ENCODE measurements at regions not wholly inside any gene's neighbourhood (a gene's known extent, or its start where the extent isn't known, plus 50 kb on each side); places are given as distances from the start of the nearest gene placed in this dataset.
"Not testable (repeated sequence)": the region's sequence is repeated elsewhere in the genome, so short reads cannot be mapped to it uniquely, and the experiment has no call there.

GRCh38 chr22:49336483-49336882, 491.2 kb downstream of the BRD1 start:
- H3K27me3 ChIP-seq (ENCODE audit: control insufficient read depth in 1 of 2, insufficient read depth in 2 of 2, low read length in 2 of 2): peaks cover 0 to 19% of the 10 kb centered on the region in 2 donors
- H3K4me1 ChIP-seq (ENCODE audit: insufficient read depth, low read length): not testable (repeated sequence)

DNA sequence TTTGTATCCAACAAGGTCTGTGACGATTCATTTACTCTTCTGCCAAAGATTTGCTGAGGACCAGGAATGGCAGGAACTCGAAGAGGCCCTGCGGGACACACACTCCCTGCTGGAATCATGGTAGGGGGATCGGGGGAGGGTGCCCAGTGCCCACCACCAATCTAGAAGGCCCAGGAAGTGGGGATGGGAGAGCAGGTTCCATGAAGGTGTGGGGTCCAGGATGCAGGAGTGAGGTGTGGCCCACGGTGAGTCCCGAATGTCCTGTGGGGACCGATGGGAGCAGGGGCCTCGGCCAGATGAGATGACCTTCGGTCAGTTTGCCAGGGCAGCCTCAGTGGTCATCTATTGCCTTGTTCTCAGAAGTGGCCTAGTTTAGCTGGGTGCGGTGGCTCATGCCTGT, 492.7 kb downstream of the BRD1 start:
- Histone ChIP-seq H3K4me3 (ENCODE audit: low read depth in 1 of 2, low read length in 2 of 2) (no peak overlapping the region), H3K27ac (ENCODE audit: low read depth, low read length) (no peak overlapping the region)

More at GRCh38 chr22:49336483-49336882, 491.2 kb downstream of the BRD1 start:
- H3K27ac ChIP-seq (ENCODE audit: low read depth, low read length); H3K4me3 ChIP-seq (ENCODE audit: low read depth in 1 of 2, low read length in 2 of 2); H3K9ac ChIP-seq (ENCODE audit: low read length); H3K36me3 ChIP-seq (ENCODE audit: insufficient read depth, low read length); H3K9me3 ChIP-seq (ENCODE audit: low read length): not testable (repeated sequence)

GRCh38 chr22:49334449-49334789, 493.3 kb downstream of the BRD1 start:
- Histone ChIP-seq H3K27ac (ENCODE audit: low read depth, low read length) (no peak overlapping the region), H3K36me3 (ENCODE audit: insufficient read depth, low read length) (no peaks in the 10 kb centered on the region), H3K4me1 (ENCODE audit: insufficient read depth, low read length) (no peaks in the 10 kb centered on the region), H3K4me3 (ENCODE audit: low read depth in 1 of 2, low read length in 2 of 2) (no peak overlapping the region), H3K9ac (ENCODE audit: low read length) (no peak overlapping the region), H3K9me3 (ENCODE audit: low read length) (no peaks in the 10 kb centered on the region), H3K27me3 (ENCODE audit: control insufficient read depth in 1 of 2, insufficient read depth in 2 of 2, low read length in 2 of 2) (peaks cover 0 to 14% of the 10 kb centered on the region in 2 donors)

More for the DNA sequence above, 492.7 kb downstream of the BRD1 start:
- Histone ChIP-seq H3K9ac (ENCODE audit: low read length) (no peak overlapping the region), H3K9me3 (ENCODE audit: low read length) (no peaks in the 10 kb centered on the region), H3K4me1 (ENCODE audit: insufficient read depth, low read length) (no peaks in the 10 kb centered on the region), H3K36me3 (ENCODE audit: insufficient read depth, low read length) (no peaks in the 10 kb centered on the region), H3K27me3 (ENCODE audit: control insufficient read depth in 1 of 2, insufficient read depth in 2 of 2, low read length in 2 of 2) (peaks cover 0 to 14% of the 10 kb centered on the region in 2 donors)

DNA sequence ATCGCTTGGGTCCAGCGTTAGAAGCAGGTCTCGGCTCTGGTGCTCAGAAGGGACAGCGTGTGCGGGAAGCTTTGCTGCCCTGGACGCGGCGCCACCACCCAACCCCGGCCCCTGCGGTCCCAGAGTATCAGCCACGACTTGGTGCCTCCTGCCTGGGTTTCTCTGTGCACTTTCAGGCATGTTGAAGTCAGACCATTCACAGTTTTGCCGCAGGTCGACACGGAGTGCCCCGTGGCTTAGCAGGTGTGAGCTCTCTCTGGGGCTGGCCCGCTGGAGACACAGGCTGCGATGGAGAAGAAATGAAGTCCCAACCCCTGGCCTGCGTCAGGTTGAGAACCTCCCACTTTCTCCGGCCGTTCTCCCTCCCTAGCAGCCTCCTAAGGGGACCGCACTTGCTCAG, 494.5 kb downstream of the BRD1 start:
- no peak overlapping the region for H3K9ac ChIP-seq (ENCODE audit: low read length)
- no peaks in the 10 kb centered on the region for H3K36me3 ChIP-seq (ENCODE audit: insufficient read depth, low read length)
- no peak overlapping the region for H3K4me3 ChIP-seq (ENCODE audit: low read depth in 1 of 2, low read length in 2 of 2)
- H3K4me1 ChIP-seq (ENCODE audit: insufficient read depth, low read length): no peaks in the 10 kb centered on the region
- peaks cover 0 to 14% of the 10 kb centered on the region in 2 donors for H3K27me3 ChIP-seq (ENCODE audit: control insufficient read depth in 1 of 2, insufficient read depth in 2 of 2, low read length in 2 of 2)
- H3K27ac ChIP-seq (ENCODE audit: low read depth, low read length): no peak overlapping the region
- H3K9me3 ChIP-seq (ENCODE audit: low read length): no peaks in the 10 kb centered on the region

- Histone ChIP-seq H3K9me3 (ENCODE audit: low read length) (no peaks in the 10 kb centered on the region), H3K27ac (ENCODE audit: low read depth, low read length) (no peak overlapping the region), H3K36me3 (ENCODE audit: insufficient read depth, low read length) (no peaks in the 10 kb centered on the region), H3K27me3 (ENCODE audit: control insufficient read depth in 1 of 2, insufficient read depth in 2 of 2, low read length in 2 of 2) (peaks cover 0 to 14% of the 10 kb centered on the region in 2 donors), H3K9ac (ENCODE audit: low read length) (no peak overlapping the region), H3K4me1 (ENCODE audit: insufficient read depth, low read length) (no peaks in the 10 kb centered on the region), H3K4me3 (ENCODE audit: low read depth in 1 of 2, low read length in 2 of 2) (no peak overlapping the region)
Measured at GRCh38 chr22:49332691-49333090, 495.0 kb downstream of the BRD1 start.

GRCh38 chr22:49331878-49332277, 495.8 kb downstream of the BRD1 start:
- H3K36me3 ChIP-seq (ENCODE audit: insufficient read depth, low read length): no peaks in the 10 kb centered on the region
- H3K27ac ChIP-seq (ENCODE audit: low read depth, low read length): no peak overlapping the region
- H3K4me1 ChIP-seq (ENCODE audit: insufficient read depth, low read length): no peaks in the 10 kb centered on the region
- H3K4me3 ChIP-seq (ENCODE audit: low read depth in 1 of 2, low read length in 2 of 2): no peak overlapping the region
- peaks cover 0 to 14% of the 10 kb centered on the region in 2 donors for H3K27me3 ChIP-seq (ENCODE audit: control insufficient read depth in 1 of 2, insufficient read depth in 2 of 2, low read length in 2 of 2)
- H3K9ac ChIP-seq (ENCODE audit: low read length): no peak overlapping the region
- no peaks in the 10 kb centered on the region for H3K9me3 ChIP-seq (ENCODE audit: low read length)

GRCh38 chr22:49331223-49331815, 496.4 kb downstream of the BRD1 start:
- no peak overlapping the region for H3K4me3 ChIP-seq (ENCODE audit: low read depth in 1 of 2, low read length in 2 of 2)
- H3K27me3 ChIP-seq (ENCODE audit: control insufficient read depth in 1 of 2, insufficient read depth in 2 of 2, low read length in 2 of 2): peaks cover 0 to 14% of the 10 kb centered on the region in 2 donors
- H3K4me1 ChIP-seq (ENCODE audit: insufficient read depth, low read length): no peaks in the 10 kb centered on the region
- H3K27ac ChIP-seq (ENCODE audit: low read depth, low read length): no peak overlapping the region
- no peaks in the 10 kb centered on the region for H3K9me3 ChIP-seq (ENCODE audit: low read length)
- no peaks in the 10 kb centered on the region for H3K36me3 ChIP-seq (ENCODE audit: insufficient read depth, low read length)
- no peak overlapping the region for H3K9ac ChIP-seq (ENCODE audit: low read length)

DNA sequence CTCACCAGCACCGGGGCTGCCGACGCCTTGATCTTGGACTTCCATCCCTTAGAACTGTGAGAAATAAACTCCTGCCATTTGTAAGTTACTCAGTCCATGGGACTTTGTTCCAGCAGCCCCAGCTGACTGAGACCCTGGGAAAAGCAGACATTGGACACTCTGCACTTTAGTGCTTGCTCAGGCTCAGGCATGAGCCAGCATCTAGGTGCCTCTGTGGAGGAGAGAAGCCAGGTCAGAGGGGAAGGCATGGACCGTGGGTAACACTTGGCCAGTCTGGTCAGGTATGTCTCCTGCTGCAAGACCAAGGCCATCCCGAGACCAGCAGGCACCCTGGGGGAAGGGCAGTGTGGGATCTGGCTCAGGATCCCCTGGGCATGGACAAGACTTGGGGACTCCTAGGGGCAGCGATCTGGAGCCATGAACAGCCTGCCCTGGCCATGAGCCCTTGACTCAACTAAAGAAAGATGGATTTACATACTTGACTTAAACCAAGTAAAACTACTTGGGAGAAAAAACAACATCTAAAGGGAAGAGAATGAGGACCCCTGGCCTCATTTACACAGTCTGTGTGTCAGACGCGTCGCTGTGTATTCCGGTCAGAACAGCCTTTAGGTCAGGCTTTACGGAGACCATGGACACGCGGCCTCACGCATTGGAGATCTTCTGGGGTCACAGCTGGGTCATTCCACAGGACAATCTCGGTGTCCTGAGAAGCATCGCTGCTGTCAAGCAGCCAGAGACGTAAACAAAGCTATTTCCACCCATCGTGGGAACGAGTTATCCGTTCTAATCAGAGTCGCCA, 497.1 kb downstream of the BRD1 start:
- H3K27me3 ChIP-seq (ENCODE audit: control insufficient read depth in 1 of 2, insufficient read depth in 2 of 2, low read length in 2 of 2): peaks cover 0 to 14% of the 10 kb centered on the region in 2 donors
- H3K27ac ChIP-seq (ENCODE audit: low read depth, low read length): no peak overlapping the region
- no peak overlapping the region for H3K9ac ChIP-seq (ENCODE audit: low read length)
- no peaks in the 10 kb centered on the region for H3K4me1 ChIP-seq (ENCODE audit: insufficient read depth, low read length)
- no peaks in the 10 kb centered on the region for H3K36me3 ChIP-seq (ENCODE audit: insufficient read depth, low read length)
- H3K9me3 ChIP-seq (ENCODE audit: low read length): no peaks in the 10 kb centered on the region
- H3K4me3 ChIP-seq (ENCODE audit: low read depth in 1 of 2, low read length in 2 of 2): no peak overlapping the region

- Histone ChIP-seq H3K9me3 (ENCODE audit: low read length) (no peaks in the 10 kb centered on the region), H3K36me3 (ENCODE audit: insufficient read depth, low read length) (no peaks in the 10 kb centered on the region), H3K27me3 (ENCODE audit: control insufficient read depth in 1 of 2, insufficient read depth in 2 of 2, low read length in 2 of 2) (peaks cover 0 to 11% of the 10 kb centered on the region in 2 donors), H3K4me1 (ENCODE audit: insufficient read depth, low read length) (no peaks in the 10 kb centered on the region), H3K27ac (ENCODE audit: low read depth, low read length) (no peak overlapping the region), H3K4me3 (ENCODE audit: low read depth in 1 of 2, low read length in 2 of 2) (no peak overlapping the region), H3K9ac (ENCODE audit: low read length) (no peak overlapping the region)
Measured at GRCh38 chr22:49329636-49330035, 498.0 kb downstream of the BRD1 start.

GRCh38 chr22:49328630-49329405, 498.9 kb downstream of the BRD1 start:
- no peaks in the 10 kb centered on the region for H3K36me3 ChIP-seq (ENCODE audit: insufficient read depth, low read length)
- H3K4me3 ChIP-seq (ENCODE audit: low read depth in 1 of 2, low read length in 2 of 2): no peak overlapping the region
- H3K27me3 ChIP-seq (ENCODE audit: control insufficient read depth in 1 of 2, insufficient read depth in 2 of 2, low read length in 2 of 2): peaks cover 0 to 5% of the 10 kb centered on the region in 2 donors

GRCh38 chr22:49328118-49328475, 499.6 kb downstream of the BRD1 start:
- H3K27ac ChIP-seq (ENCODE audit: low read depth, low read length): no peak overlapping the region
- no peak overlapping the region for H3K4me3 ChIP-seq (ENCODE audit: low read depth in 1 of 2, low read length in 2 of 2)
- H3K9me3 ChIP-seq (ENCODE audit: low read length): no peaks in the 10 kb centered on the region
- no peaks in the 10 kb centered on the region for H3K36me3 ChIP-seq (ENCODE audit: insufficient read depth, low read length)
- no peaks in the 10 kb centered on the region for H3K4me1 ChIP-seq (ENCODE audit: insufficient read depth, low read length)
- peaks cover 0 to 5% of the 10 kb centered on the region in 2 donors for H3K27me3 ChIP-seq (ENCODE audit: control insufficient read depth in 1 of 2, insufficient read depth in 2 of 2, low read length in 2 of 2)
- no peak overlapping the region for H3K9ac ChIP-seq (ENCODE audit: low read length)

More at GRCh38 chr22:49328630-49329405, 498.9 kb downstream of the BRD1 start:
- H3K27ac ChIP-seq (ENCODE audit: low read depth, low read length): no peak overlapping the region
- no peaks in the 10 kb centered on the region for H3K4me1 ChIP-seq (ENCODE audit: insufficient read depth, low read length)
- no peak overlapping the region for H3K9ac ChIP-seq (ENCODE audit: low read length)
- no peaks in the 10 kb centered on the region for H3K9me3 ChIP-seq (ENCODE audit: low read length)
